Fibroblast of mammary gland (primary cell): ENCODE measurements at regions not wholly inside any gene's neighbourhood (a gene's known extent, or its start where the extent isn't known, plus 50 kb on each side); places are given as distances from the start of the nearest gene placed in this dataset.
A peak's percentile ranks its signal among the peaks of the same experiment; 100 is the strongest.

ENCODE experiments used
- DNase-seq: peaks from one replicate; pipeline ENCODE4 v3.0.0-alpha.2; 2010; ENCODE audit warnings: low read depth
- H3K4me3 ChIP-seq: 2 replicates; pipeline ENCODE4 v1.5.1; 2011; ENCODE audit warnings: low read depth, mild to moderate bottlenecking, low read length, moderate library complexity; ENCODE audit not compliant: control insufficient read depth
- TF ChIP-seq, protein P1 (sequence below): conservative IDR thresholded peaks from 2 replicates; pipeline ENCODE4 v1.5.1; 2011; ENCODE audit warnings: low read depth, low read length, inconsistent platforms; ENCODE audit not compliant: control insufficient read depth, insufficient read depth

DNA sequence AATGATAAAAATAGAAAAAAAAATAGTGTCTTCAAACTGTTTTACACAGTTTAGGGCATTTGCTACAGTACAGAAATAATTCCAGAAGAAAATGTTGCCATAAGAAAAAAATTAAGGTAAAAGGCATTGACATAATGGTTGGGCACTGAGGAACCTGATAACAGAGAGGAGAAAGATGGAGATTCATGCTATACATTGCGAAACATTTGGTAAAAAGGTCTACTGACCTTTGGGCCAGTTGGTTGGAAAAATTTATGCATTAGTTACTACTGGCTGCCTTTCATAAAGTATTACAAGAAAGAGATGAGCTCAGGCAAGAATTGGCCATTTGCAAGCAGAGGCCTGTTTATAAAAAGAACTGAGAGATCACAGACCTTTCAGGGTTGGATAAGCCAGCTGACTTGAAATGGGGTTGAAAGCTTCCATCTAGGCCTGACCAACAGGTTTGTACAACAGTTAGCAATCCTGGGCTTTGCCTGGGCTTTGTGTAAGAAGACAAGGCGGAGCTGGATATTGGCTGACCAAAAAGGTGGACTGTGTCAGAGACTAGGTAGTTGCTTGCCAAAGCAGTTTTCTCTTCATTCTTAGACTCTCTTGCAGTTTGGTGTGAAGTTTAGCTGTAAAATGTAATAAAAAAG lies 166.6 kb upstream of the MCTP2 start:
- no peak overlapping the region for H3K4me3 ChIP-seq
- DNase-seq, result no peak
- TF ChIP-seq, protein P1, sequence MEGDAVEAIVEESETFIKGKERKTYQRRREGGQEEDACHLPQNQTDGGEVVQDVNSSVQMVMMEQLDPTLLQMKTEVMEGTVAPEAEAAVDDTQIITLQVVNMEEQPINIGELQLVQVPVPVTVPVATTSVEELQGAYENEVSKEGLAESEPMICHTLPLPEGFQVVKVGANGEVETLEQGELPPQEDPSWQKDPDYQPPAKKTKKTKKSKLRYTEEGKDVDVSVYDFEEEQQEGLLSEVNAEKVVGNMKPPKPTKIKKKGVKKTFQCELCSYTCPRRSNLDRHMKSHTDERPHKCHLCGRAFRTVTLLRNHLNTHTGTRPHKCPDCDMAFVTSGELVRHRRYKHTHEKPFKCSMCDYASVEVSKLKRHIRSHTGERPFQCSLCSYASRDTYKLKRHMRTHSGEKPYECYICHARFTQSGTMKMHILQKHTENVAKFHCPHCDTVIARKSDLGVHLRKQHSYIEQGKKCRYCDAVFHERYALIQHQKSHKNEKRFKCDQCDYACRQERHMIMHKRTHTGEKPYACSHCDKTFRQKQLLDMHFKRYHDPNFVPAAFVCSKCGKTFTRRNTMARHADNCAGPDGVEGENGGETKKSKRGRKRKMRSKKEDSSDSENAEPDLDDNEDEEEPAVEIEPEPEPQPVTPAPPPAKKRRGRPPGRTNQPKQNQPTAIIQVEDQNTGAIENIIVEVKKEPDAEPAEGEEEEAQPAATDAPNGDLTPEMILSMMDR, result no peak

DNA sequence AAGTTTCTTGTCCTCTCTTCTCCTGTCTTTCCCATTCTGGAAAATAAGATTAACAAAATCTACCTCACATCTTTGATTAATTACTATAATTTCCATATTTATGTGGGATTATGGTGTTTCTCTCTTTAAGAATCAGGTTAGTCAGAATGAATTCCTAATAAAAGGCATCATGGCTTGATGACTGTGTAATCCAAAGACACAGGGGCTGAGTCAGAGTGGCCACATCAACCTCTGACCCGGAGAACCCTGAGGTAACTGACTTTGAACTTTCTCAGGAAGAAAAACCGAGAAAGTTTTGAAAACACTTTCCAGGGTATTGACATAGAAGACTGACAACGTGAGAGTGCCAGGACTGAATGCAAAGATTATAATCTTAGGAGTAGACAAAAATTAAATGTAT lies 170.3 kb upstream of the MCTP2 start:
- peak; percentile 73 for DNase-seq
- H3K4me3 ChIP-seq, result no peak overlapping the region
- TF ChIP-seq, protein P1, result no peak

DNA sequence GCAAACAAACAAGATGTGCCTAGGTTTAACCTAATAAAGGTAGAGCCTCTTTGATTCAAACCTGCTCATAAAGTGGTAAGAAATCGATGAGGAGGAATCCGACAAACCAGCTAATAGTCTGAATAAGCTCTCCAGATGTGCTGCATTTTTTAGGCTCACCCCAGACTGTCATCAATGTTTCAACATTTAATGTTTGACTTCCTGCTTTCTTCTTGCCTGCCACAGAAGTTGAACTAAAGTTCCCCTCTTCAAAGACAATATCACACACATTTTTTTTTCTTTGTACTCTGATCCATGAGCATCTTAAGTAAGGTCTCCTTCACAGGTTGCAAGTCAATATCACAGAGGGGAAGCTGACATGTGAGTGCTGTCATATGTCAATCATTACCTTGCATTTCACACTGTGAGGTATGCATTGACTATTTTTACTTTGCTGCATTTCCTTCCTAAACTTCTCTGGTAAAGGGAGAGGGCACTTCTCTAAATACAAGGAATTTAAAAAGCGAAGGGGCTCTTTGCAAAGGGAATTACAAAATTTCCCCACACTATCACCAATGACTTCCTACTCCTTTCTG lies 172.3 kb upstream of the MCTP2 start:
- TF ChIP-seq, protein P1, result no peak
- no peak for DNase-seq
- no peak overlapping the region for H3K4me3 ChIP-seq

DNA sequence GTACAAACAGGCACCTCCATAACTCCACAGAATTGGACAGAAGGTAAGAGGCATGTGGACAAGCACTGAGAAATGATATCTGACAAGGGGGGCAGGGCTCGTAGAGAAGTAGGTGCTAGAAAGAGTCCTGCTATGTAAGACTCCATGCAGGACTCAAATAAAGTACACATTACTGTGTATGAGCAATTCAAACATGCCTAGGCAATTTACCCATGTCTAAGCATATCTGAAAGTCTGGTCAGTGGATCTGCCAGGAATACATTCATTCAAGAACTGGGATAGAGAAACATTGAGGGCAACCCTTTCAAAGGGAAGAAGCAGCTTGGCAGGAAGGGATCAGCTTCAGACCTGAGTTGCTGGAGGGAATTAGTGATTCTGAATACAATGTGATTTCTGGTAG lies 174.1 kb upstream of the MCTP2 start:
- TF ChIP-seq, protein P1, result no peak
- no peak overlapping the region for H3K4me3 ChIP-seq
- no peak for DNase-seq

DNA sequence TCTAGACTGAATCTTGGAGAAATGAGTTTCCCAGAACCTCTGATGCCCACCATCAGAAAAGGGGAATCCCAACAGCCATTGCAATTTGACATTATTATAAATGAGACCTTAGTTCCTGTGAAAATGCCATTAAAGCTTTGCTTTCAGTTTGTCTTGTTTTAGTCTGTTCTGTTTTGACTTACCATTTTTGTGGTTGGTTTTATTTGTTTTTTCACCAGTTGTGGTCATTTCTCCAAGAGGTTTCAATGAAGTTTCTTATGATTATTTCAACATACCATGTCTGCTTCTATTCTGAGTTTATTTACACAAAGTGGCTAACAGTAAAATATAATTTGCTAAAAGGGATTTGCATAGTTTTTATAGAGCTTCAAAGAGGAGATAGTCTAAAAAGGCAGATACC lies 175.0 kb upstream of the MCTP2 start:
- DNase-seq, result peak; percentile 62
- TF ChIP-seq, protein P1, result no peak
- no peak overlapping the region for H3K4me3 ChIP-seq

DNA sequence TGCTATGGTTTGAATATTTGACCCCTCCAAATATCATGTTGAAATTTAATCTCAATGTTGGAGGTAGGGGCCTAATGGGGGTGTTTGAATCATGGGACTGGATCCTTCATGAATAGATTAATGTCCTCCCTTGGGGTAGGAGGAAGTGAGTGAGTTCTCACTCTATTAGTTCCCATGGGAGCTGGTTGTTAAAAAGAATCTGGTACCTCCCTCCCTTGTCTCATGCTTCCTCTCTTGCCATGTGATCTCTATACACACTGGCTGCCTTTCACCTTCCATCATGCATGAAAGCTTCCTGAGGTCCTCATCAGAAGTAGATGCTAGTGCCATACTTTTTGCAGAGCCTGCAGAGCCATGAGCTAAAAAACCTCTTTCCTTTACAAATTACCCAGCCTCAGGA lies 177.7 kb upstream of the MCTP2 start:
- DNase-seq, result no peak
- TF ChIP-seq, protein P1, result no peak
- H3K4me3 ChIP-seq, result no peak overlapping the region
